H1 (cell line): ENCODE measurements at regions not wholly inside any gene's neighbourhood (a gene's known extent, or its start where the extent isn't known, plus 50 kb on each side); places are given as distances from the start of the nearest gene placed in this dataset.
A peak's percentile ranks its signal among the peaks of the same experiment; 100 is the strongest.

ENCODE experiments used
- CTCF ChIA-PET: fragments of 300-600 bp; sonication (Branson Sonifier 250); formaldehyde crosslinking; loops from one replicate; lab custom pipeline; 2021; ENCODE audit not compliant: partially characterized antibody; lab: Charles Lee
- POLR2A ChIA-PET: fragments of 300-600 bp; sonication (Branson Sonifier 250); formaldehyde crosslinking; loops from one replicate; lab custom pipeline; 2021; ENCODE audit warnings: inconsistent platforms; ENCODE audit not compliant: partially characterized antibody; lab: Charles Lee
- DNase-seq, 2 experiments: peaks; one replicate each; pipeline versions ENCODE4 v3.0.0 to v3.0.0-alpha.2; 2010 to 2022; ENCODE audit warnings: low spot score in 2 of 2, low read depth in 1 of 2, mixed read lengths in 1 of 2
- FAIRE-seq: peaks from 2 replicates; lab custom pipeline; 2011; peaks lifted over from hg19 to GRCh38; lab: Jason Lieb, UNC
- H2AFZ ChIP-seq: 2 replicates; pipeline ENCODE4 v1.8.1; 2012; ENCODE audit warnings: low read length, inconsistent platforms
- H2AK5ac ChIP-seq: 2 replicates; pipeline ENCODE4 v1.6.1; 2013; ENCODE audit warnings: low read depth, low read length
- H2BK120ac ChIP-seq: replicated peaks from 2 replicates; pipeline ENCODE3; 2013; ENCODE audit warnings: low read depth, low read length, inconsistent platforms
- H2BK12ac ChIP-seq: 2 replicates; pipeline ENCODE4 v1.6.1; 2013; ENCODE audit warnings: low read depth, low read length
- H2BK15ac ChIP-seq: 2 replicates; pipeline ENCODE4 v1.6.1; 2013; ENCODE audit warnings: low read length
- H2BK20ac ChIP-seq: 2 replicates; pipeline ENCODE4 v1.6.1; 2013; ENCODE audit warnings: low read length
- H2BK5ac ChIP-seq: 2 replicates; pipeline ENCODE4 v1.6.1; 2013; ENCODE audit warnings: low read depth, low read length
- H3K14ac ChIP-seq: 2 replicates; pipeline ENCODE4 v1.6.1; 2013; ENCODE audit warnings: inconsistent platforms; ENCODE audit not compliant: insufficient read length
- H3K18ac ChIP-seq: 2 replicates; pipeline ENCODE4 v1.6.1; 2013; ENCODE audit warnings: low read length; ENCODE audit errors: extremely low read depth
- H3K23ac ChIP-seq: 2 replicates; pipeline ENCODE4 v1.6.1; 2013; ENCODE audit warnings: inconsistent platforms; ENCODE audit not compliant: insufficient read length
- H3K23me2 ChIP-seq: 2 replicates; pipeline ENCODE4 v1.6.1; 2013; ENCODE audit warnings: low read depth, low read length
- H3K27ac ChIP-seq: 2 replicates; pipeline ENCODE4 v1.6.1; 2011; ENCODE audit warnings: low read depth, low read length, inconsistent platforms
- H3K27me3 ChIP-seq, 4 experiments: replicated peaks in 1 of 4; 1 replicate in 1 of 4; 2 replicates in 3 of 4; pipeline versions ENCODE4 v1.6.1 to v1.8.1; 2011 to 2013; ENCODE audit warnings: low read length in 3 of 4, mild to moderate bottlenecking in 3 of 4, inconsistent platforms in 2 of 4, mixed read lengths in 2 of 4, moderate library complexity in 1 of 4; ENCODE audit not compliant: control insufficient read depth in 3 of 4, insufficient read depth in 3 of 4; ENCODE audit errors: extremely low read depth in 1 of 4
- H3K36me3 ChIP-seq, 4 experiments: 2 replicates each; pipeline versions ENCODE4 v1.6.1 to v1.8.1; 2011 to 2013; ENCODE audit warnings: mild to moderate bottlenecking in 4 of 4, low read length in 3 of 4, moderate library complexity in 2 of 4, control low read depth in 1 of 4, inconsistent platforms in 1 of 4; ENCODE audit not compliant: insufficient read depth in 4 of 4, control insufficient read depth in 2 of 4
- H3K4ac ChIP-seq: replicated peaks from 2 replicates; pipeline ENCODE3; 2013; ENCODE audit warnings: low read length, low read depth, mixed read lengths, inconsistent platforms; ENCODE audit not compliant: insufficient read length
- H3K4me1 ChIP-seq, 4 experiments: replicated peaks in 1 of 4; 1 replicate in 1 of 4; 2 replicates in 3 of 4; pipeline versions ENCODE4 v1.6.1 to v1.8.1; 2011 to 2013; ENCODE audit warnings: low read length in 3 of 4, inconsistent platforms in 2 of 4, mixed read lengths in 1 of 4; ENCODE audit not compliant: insufficient read depth in 4 of 4, control insufficient read depth in 3 of 4
- H3K4me2 ChIP-seq, 2 experiments: 2 replicates each; pipeline versions ENCODE4 v1.6.1 to v1.8.1; 2011 to 2013; ENCODE audit warnings: low read depth in 2 of 2, low read length in 2 of 2, control low read depth in 1 of 2, inconsistent platforms in 1 of 2, mild to moderate bottlenecking in 1 of 2; ENCODE audit not compliant: insufficient read depth in 1 of 2
- H3K4me3 ChIP-seq, 4 experiments: fragments of 200-600, 300-600 bp in 1 of 4; sonication (generic), shearing (Covaris generic), sonication (Bioruptor Twin) in 1 of 4; 2 replicates each; pipeline versions ENCODE4 v1.5.1 to v1.8.1; 2011 to 2016; ENCODE audit warnings: low read length in 4 of 4, low read depth in 3 of 4, control low read depth in 2 of 4, inconsistent platforms in 2 of 4, mild to moderate bottlenecking in 2 of 4, mixed read lengths in 1 of 4, moderate library complexity in 1 of 4; ENCODE audit not compliant: insufficient read depth in 2 of 4; ENCODE audit errors: extremely low read depth in 1 of 4
- H3K56ac ChIP-seq: replicated peaks from 2 replicates; pipeline ENCODE3; 2013; ENCODE audit warnings: low read depth, mild to moderate bottlenecking, mixed read lengths, low read length, inconsistent platforms; ENCODE audit not compliant: insufficient read length
- H3K79me1 ChIP-seq: 2 replicates; pipeline ENCODE4 v1.6.1; 2013; ENCODE audit warnings: low read depth, low read length, control low read depth
- H3K79me2 ChIP-seq, 2 experiments: 2 replicates each; pipeline versions ENCODE4 v1.6.1 to v1.8.1; 2012 to 2013; ENCODE audit warnings: low read length in 2 of 2, mild to moderate bottlenecking in 2 of 2, inconsistent platforms in 1 of 2; ENCODE audit not compliant: insufficient read depth in 2 of 2, control insufficient read depth in 1 of 2
- H3K9ac ChIP-seq, 4 experiments: replicated peaks in 1 of 4; 1 replicate in 1 of 4; 2 replicates in 3 of 4; pipeline versions ENCODE4 v1.6.1 to v1.8.1; 2011 to 2013; ENCODE audit warnings: low read depth in 3 of 4, low read length in 3 of 4, control low read depth in 2 of 4, mild to moderate bottlenecking in 2 of 4, moderate library complexity in 2 of 4, inconsistent platforms in 1 of 4; ENCODE audit errors: extremely low read depth in 1 of 4
- H3K9me3 ChIP-seq, 2 experiments: 2 replicates each; pipeline versions ENCODE4 v1.6.1 to v1.8.1; 2012 to 2013; ENCODE audit warnings: mild to moderate bottlenecking in 2 of 2, moderate library complexity in 2 of 2, control low read depth in 1 of 2, inconsistent platforms in 1 of 2, low read depth in 1 of 2, low read length in 1 of 2, mixed read lengths in 1 of 2; ENCODE audit not compliant: insufficient read depth in 2 of 2
- H4K20me1 ChIP-seq, 2 experiments: replicated peaks in 1 of 2; 2 replicates each; pipeline versions ENCODE3 to v1.8.1; 2011 to 2013; ENCODE audit warnings: inconsistent platforms in 2 of 2, low read length in 2 of 2, mild to moderate bottlenecking in 1 of 2; ENCODE audit not compliant: insufficient read depth in 2 of 2, control insufficient read depth in 1 of 2
- H4K5ac ChIP-seq: 2 replicates; pipeline ENCODE4 v1.6.1; 2013; ENCODE audit warnings: low read length, low read depth, mixed read lengths, inconsistent platforms; ENCODE audit not compliant: insufficient read length
- H4K8ac ChIP-seq: 2 replicates; pipeline ENCODE4 v1.8.0; 2013; ENCODE audit warnings: mild to moderate bottlenecking, moderate library complexity, low read length, inconsistent platforms; ENCODE audit not compliant: insufficient read depth; ENCODE audit errors: extremely low read depth
- H4K91ac ChIP-seq: replicated peaks from 2 replicates; pipeline ENCODE3; 2013; ENCODE audit warnings: low read length, mixed read lengths, inconsistent platforms; ENCODE audit not compliant: insufficient read length
- BACH1 ChIP-seq: IDR thresholded peaks from 2 replicates; pipeline ENCODE4 v1.6.1; 2012; ENCODE audit warnings: low read length, improper control_type of control experiment
- BRCA1 ChIP-seq: IDR thresholded peaks from 2 replicates; pipeline ENCODE4 v1.6.1; 2012; ENCODE audit warnings: low read depth, low read length, improper control_type of control experiment
- CEBPB ChIP-seq: IDR thresholded peaks from 2 replicates; pipeline ENCODE4 v1.6.1; 2012; ENCODE audit warnings: low read depth, low read length
- SP1 ChIP-seq: IDR thresholded peaks from 2 replicates; pipeline ENCODE4 v1.6.1; 2011; ENCODE audit warnings: low read depth, low read length
- SUZ12 ChIP-seq: fragments of 200-600 bp; sonication (generic); IDR thresholded peaks from 2 replicates; pipeline ENCODE4 v1.6.1; 2012; ENCODE audit warnings: mild to moderate bottlenecking, inconsistent platforms, low read length, moderate library complexity, mixed read lengths
- TAF7 ChIP-seq: optimal IDR thresholded peaks from 2 replicates; pipeline ENCODE3; 2011; ENCODE audit warnings: low read depth, mild to moderate bottlenecking, inconsistent platforms, low read length, moderate library complexity, borderline replicate concordance
- TCF12 ChIP-seq: IDR thresholded peaks from 2 replicates; pipeline ENCODE4 v1.6.1; 2011; ENCODE audit warnings: low read depth, mild to moderate bottlenecking, low read length
- YY1 ChIP-seq: IDR thresholded peaks from 2 replicates; pipeline ENCODE4 v1.6.1; 2011; ENCODE audit warnings: low read depth, mild to moderate bottlenecking, low read length
- ZNF274 ChIP-seq: IDR thresholded peaks from 2 replicates; pipeline ENCODE4 v1.7.0; 2012; ENCODE audit warnings: low read length, borderline replicate concordance; ENCODE audit errors: extremely low read depth
- WGBS, 2 experiments: shearing (Covaris generic) in 1 of 2; methylation state at CpG; one replicate each; pipeline versions ENCODE4 v1.1.6 to v1.1.7; 2013 to 2015; ENCODE audit warnings: low lambda C conversion rate in 2 of 2, mixed read lengths in 2 of 2, inconsistent platforms in 1 of 2, low coverage in 1 of 2, missing lambda C conversion rate in 1 of 2; ENCODE audit not compliant: insufficient replicate concordance in 2 of 2, insufficient coverage in 1 of 2, insufficient read length in 1 of 2; ENCODE audit errors: extremely low coverage in 1 of 2, missing lambda C conversion rate in 1 of 2; 5-methylcytosine and 5-hydroxymethylcytosine counted together
- TF ChIP-seq, protein P1 (sequence below): IDR thresholded peaks from 2 replicates; pipeline ENCODE4 v1.6.1; 2012; ENCODE audit warnings: inconsistent platforms

GRCh38 chr12:124656947-124657434 is 89.6 kb upstream of the NCOR2 start:
- Histone ChIP-seq H4K8ac (no peak overlapping the region), H3K4me1 (peaks cover 5 to 18% (median 8%) of the 10 kb centered on the region in 4 experiments), H4K91ac (no peak overlapping the region), H2BK5ac (no peak overlapping the region), H3K4ac (no peak overlapping the region), H3K9me3 (no peaks in the 10 kb centered on the region), H3K14ac (no peak overlapping the region), H4K5ac (no peak overlapping the region), H4K20me1 (no peaks in the 10 kb centered on the region), H2BK20ac (0 out of 2 replicates have a peak overlapping the region, but pooled peaks have one; percentile 29), H2AK5ac (peak overlapping the region; percentile 17; the same call in 1 of the 2 replicates), H3K23ac (no peak overlapping the region), H3K18ac (no peak overlapping the region), H3K4me3 (no peak overlapping the region), H3K27ac (no peak overlapping the region), H3K4me2 (no peak overlapping the region), H2AFZ (no peak overlapping the region), H2BK15ac (peak overlapping the region; percentile 36), H3K56ac (no peak overlapping the region), H3K23me2 (no peaks in the 10 kb centered on the region), H2BK12ac (peak overlapping the region; percentile 29; the same call in 1 of the 2 replicates), H2BK120ac (no peak overlapping the region), H3K79me2 (no peaks in the 10 kb centered on the region), H3K27me3 (no peaks in the 10 kb centered on the region), H3K79me1 (no peaks in the 10 kb centered on the region), H3K9ac (no peak overlapping the region), H3K36me3 (no peaks in the 10 kb centered on the region)
- TF ChIP-seq SUZ12 (no peak), YY1 (no peak), SP1 (no peak), TCF12 (no peak), BACH1 (no peak), BRCA1 (no peak), TAF7 (no peak), CEBPB (no peak), ZNF274 (no peak)
- TF ChIP-seq, protein P1, sequence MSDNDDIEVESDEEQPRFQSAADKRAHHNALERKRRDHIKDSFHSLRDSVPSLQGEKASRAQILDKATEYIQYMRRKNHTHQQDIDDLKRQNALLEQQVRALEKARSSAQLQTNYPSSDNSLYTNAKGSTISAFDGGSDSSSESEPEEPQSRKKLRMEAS, result no peak
- FAIRE-seq (no peak), DNase-seq (no peak)
- WGBS, 2 experiments, result 71% methylated on average over 8 of the region's 8 CpGs; no CpG with 5 or more reads in 1 of the 2 experiments
- POLR2A ChIA-PET, result interaction anchor here (1.1 kb wide), 1 partner anchor 12 kb away, joined by 3 read pairs; no protein-coding TSS in a partner anchor
- CTCF ChIA-PET, result interaction anchor here (0.7 to 2.7 kb wide), 13 partner anchors 11 to 412 kb away, joined by 3 to 9 read pairs (median 3); no protein-coding TSS in a partner anchor
